Gastrocnemius medialis (tissue), 4 donors: ENCODE measurements at regions not wholly inside any gene's neighbourhood (a gene's known extent, or its start where the extent isn't known, plus 50 kb on each side); places are given as distances from the start of the nearest gene placed in this dataset.

Experiments
- POLR2A ChIP-seq, 2 donors: fragments of 450-650 bp; IDR thresholded peaks; one replicate each; pipeline ENCODE4 v1.6.1; 2017; ENCODE audit warnings: antibody characterized with exemption in 2 of 2, mild to moderate bottlenecking in 2 of 2, moderate library complexity in 2 of 2
- TF ChIP-seq, protein P1 (sequence below), 5 experiments: fragments of 450-650 bp in 3 of 5; fragments of 200-600 bp in 2 of 5; sonication (generic) in 2 of 5; IDR thresholded peaks in 4 of 5; conservative IDR thresholded peaks in 1 of 5; 1 replicate in 4 of 5; 2 replicates in 1 of 5; pipeline ENCODE4 v1.5.1; 2016 to 2019; ENCODE audit warnings: antibody characterized with exemption in 5 of 5, mild to moderate bottlenecking in 3 of 5, moderate library complexity in 3 of 5

- TF ChIP-seq, protein P1, sequence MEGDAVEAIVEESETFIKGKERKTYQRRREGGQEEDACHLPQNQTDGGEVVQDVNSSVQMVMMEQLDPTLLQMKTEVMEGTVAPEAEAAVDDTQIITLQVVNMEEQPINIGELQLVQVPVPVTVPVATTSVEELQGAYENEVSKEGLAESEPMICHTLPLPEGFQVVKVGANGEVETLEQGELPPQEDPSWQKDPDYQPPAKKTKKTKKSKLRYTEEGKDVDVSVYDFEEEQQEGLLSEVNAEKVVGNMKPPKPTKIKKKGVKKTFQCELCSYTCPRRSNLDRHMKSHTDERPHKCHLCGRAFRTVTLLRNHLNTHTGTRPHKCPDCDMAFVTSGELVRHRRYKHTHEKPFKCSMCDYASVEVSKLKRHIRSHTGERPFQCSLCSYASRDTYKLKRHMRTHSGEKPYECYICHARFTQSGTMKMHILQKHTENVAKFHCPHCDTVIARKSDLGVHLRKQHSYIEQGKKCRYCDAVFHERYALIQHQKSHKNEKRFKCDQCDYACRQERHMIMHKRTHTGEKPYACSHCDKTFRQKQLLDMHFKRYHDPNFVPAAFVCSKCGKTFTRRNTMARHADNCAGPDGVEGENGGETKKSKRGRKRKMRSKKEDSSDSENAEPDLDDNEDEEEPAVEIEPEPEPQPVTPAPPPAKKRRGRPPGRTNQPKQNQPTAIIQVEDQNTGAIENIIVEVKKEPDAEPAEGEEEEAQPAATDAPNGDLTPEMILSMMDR (IDR thresholded peaks at IDR 0.05 in 4 of 5, conservative IDR thresholded peaks at IDR 0.05 in 1 of 5), result no peak
- no peak for TF ChIP-seq POLR2A (IDR thresholded peaks at IDR 0.05)
Measured at GRCh38 chr1:232111611-232112010, 485.0 kb downstream of the DISC1 start.
